ENCODE measurements at regions not wholly inside any gene's neighbourhood (a gene's known extent, or its start where the extent isn't known, plus 50 kb on each side); places are given as distances from the start of the nearest gene placed in this dataset.
"Not testable (repeated sequence)": the region's sequence is repeated elsewhere in the genome, so short reads cannot be mapped to it uniquely, and the experiment has no call there.

GRCh38 chr17:21772321-21772720 lies 80.0 kb downstream of the KCNJ18 start:
- Histone ChIP-seq H3K27ac (peak overlapping the region; percentile 60), H3K9me3 (no peaks in the 10 kb centered on the region), H3K4me3 (no peak overlapping the region)

GRCh38 chr17:21772991-21773713 lies 80.8 kb downstream of the KCNJ18 start:
- not testable (repeated sequence) for H4K20me1 ChIP-seq, H3K36me3 ChIP-seq, H3K9me3 ChIP-seq, H3K27me3 ChIP-seq, H3K4me3 ChIP-seq
- Histone ChIP-seq H3K4me1 (peaks cover 82% of the 10 kb centered on the region), H3K4me2 (peak overlapping the region; percentile 80), H3K27ac (peak overlapping the region; percentile 18; the same call in 1 of the 2 replicates), H3K9ac (peak overlapping the region; percentile 24; the same call in 1 of the 2 replicates)

More at GRCh38 chr17:21772321-21772720, 80.0 kb downstream of the KCNJ18 start:
- H3K4me1 ChIP-seq: peaks cover 85% of the 10 kb centered on the region
- no peaks in the 10 kb centered on the region for H3K27me3 ChIP-seq
- no peaks in the 10 kb centered on the region for H3K36me3 ChIP-seq
- H4K20me1 ChIP-seq: no peaks in the 10 kb centered on the region
- TF ChIP-seq Cebpa-rat (IDR thresholded peaks at IDR 0.05): no peak
- H3K4me2 ChIP-seq: peak overlapping the region; percentile 80
- H3K9ac ChIP-seq: peak overlapping the region; percentile 24; the same call in 1 of the 2 replicates

- 0 out of 2 replicates have a peak overlapping the region, but pooled peaks have one; percentile 19 for H3K9ac ChIP-seq
- peak overlapping the region; percentile 40; the same call in 1 of the 2 replicates for H3K27ac ChIP-seq
- H4K20me1 ChIP-seq: no peaks in the 10 kb centered on the region
- H3K4me2 ChIP-seq: peak overlapping the region; percentile 80
- H3K27me3 ChIP-seq: no peaks in the 10 kb centered on the region
- no peak overlapping the region for H3K4me3 ChIP-seq
- peaks cover 71% of the 10 kb centered on the region for H3K4me1 ChIP-seq
- TF ChIP-seq Cebpa-rat (IDR thresholded peaks at IDR 0.05): no peak
- no peaks in the 10 kb centered on the region for H3K36me3 ChIP-seq
- peaks cover 8% of the 10 kb centered on the region; the same call in 1 of the 2 replicates for H3K9me3 ChIP-seq
These were observed 81.9 kb downstream of the KCNJ18 start for GRCh38 chr17:21774263-21774662.

- H3K9ac ChIP-seq, H4K20me1 ChIP-seq, H3K9me3 ChIP-seq, H3K4me3 ChIP-seq, H3K27me3 ChIP-seq, H3K36me3 ChIP-seq: not testable (repeated sequence)
- H3K27ac ChIP-seq: peak overlapping the region; percentile 73; the same call in 1 of the 2 replicates
- H3K4me1 ChIP-seq: peaks cover 59% of the 10 kb centered on the region
- H3K4me2 ChIP-seq: peak overlapping the region; percentile 80
These were observed 83.2 kb downstream of the KCNJ18 start for GRCh38 chr17:21775566-21775965.

GRCh38 chr17:21776921-21777320 lies 84.6 kb downstream of the KCNJ18 start:
- not testable (repeated sequence) for H3K9me3 ChIP-seq, H3K36me3 ChIP-seq, H3K4me3 ChIP-seq, H3K27me3 ChIP-seq, H4K20me1 ChIP-seq
- Histone ChIP-seq H3K9ac (peak overlapping the region; percentile 41), H3K4me2 (peak overlapping the region; percentile 80), H3K27ac (peak overlapping the region; percentile 73), H3K4me1 (peaks cover 59% of the 10 kb centered on the region)

GRCh38 chr17:21778866-21779265 lies 86.5 kb downstream of the KCNJ18 start:
- H4K20me1 ChIP-seq, H3K36me3 ChIP-seq, H3K27ac ChIP-seq, H3K4me2 ChIP-seq, H3K27me3 ChIP-seq, H3K9ac ChIP-seq, H3K9me3 ChIP-seq, H3K4me3 ChIP-seq: not testable (repeated sequence)
- H3K4me1 ChIP-seq: peaks cover 39% of the 10 kb centered on the region

- not testable (repeated sequence) for H3K4me2 ChIP-seq, H4K20me1 ChIP-seq, H3K9me3 ChIP-seq, H3K27ac ChIP-seq, H3K4me3 ChIP-seq, H3K9ac ChIP-seq, H3K27me3 ChIP-seq, H3K36me3 ChIP-seq
- peaks cover 24% of the 10 kb centered on the region for H3K4me1 ChIP-seq
These were observed 88.1 kb downstream of the KCNJ18 start for GRCh38 chr17:21780293-21780888.

GRCh38 chr17:21780919-21781665 lies 88.8 kb downstream of the KCNJ18 start:
- H3K9me3 ChIP-seq, H3K27me3 ChIP-seq, H3K9ac ChIP-seq, H3K27ac ChIP-seq, H4K20me1 ChIP-seq, H3K4me2 ChIP-seq, H3K36me3 ChIP-seq, H3K4me3 ChIP-seq: not testable (repeated sequence)
- peaks cover 17% of the 10 kb centered on the region for H3K4me1 ChIP-seq

- peaks cover 12% of the 10 kb centered on the region for H3K4me1 ChIP-seq
- H4K20me1 ChIP-seq, H3K36me3 ChIP-seq, H3K27me3 ChIP-seq, H3K4me3 ChIP-seq, H3K4me2 ChIP-seq, H3K9ac ChIP-seq, H3K27ac ChIP-seq, H3K9me3 ChIP-seq: not testable (repeated sequence)
These were observed 89.3 kb downstream of the KCNJ18 start for GRCh38 chr17:21781666-21782024.

GRCh38 chr17:21782107-21782506 lies 89.8 kb downstream of the KCNJ18 start:
- not testable (repeated sequence) for H3K9ac ChIP-seq, H3K4me3 ChIP-seq, H3K4me2 ChIP-seq, H3K4me1 ChIP-seq, H3K27me3 ChIP-seq, H3K27ac ChIP-seq, H3K36me3 ChIP-seq, H4K20me1 ChIP-seq, H3K9me3 ChIP-seq

GRCh38 chr17:21782604-21783003 lies 90.3 kb downstream of the KCNJ18 start:
- not testable (repeated sequence) for H3K9me3 ChIP-seq, H3K36me3 ChIP-seq, H3K9ac ChIP-seq, H3K27me3 ChIP-seq, H4K20me1 ChIP-seq, H3K4me2 ChIP-seq, H3K4me3 ChIP-seq, H3K4me1 ChIP-seq, H3K27ac ChIP-seq

- H3K4me2 ChIP-seq, H3K27me3 ChIP-seq, H3K27ac ChIP-seq, H3K9ac ChIP-seq, H4K20me1 ChIP-seq, H3K9me3 ChIP-seq, H3K36me3 ChIP-seq, H3K4me1 ChIP-seq, H3K4me3 ChIP-seq: not testable (repeated sequence)
These were observed 90.7 kb downstream of the KCNJ18 start for GRCh38 chr17:21783017-21783416.

GRCh38 chr17:21814272-21814671 lies 121.9 kb downstream of the KCNJ18 start:
- H3K27ac ChIP-seq, H3K4me2 ChIP-seq, H3K4me3 ChIP-seq, H3K9ac ChIP-seq, H3K27me3 ChIP-seq, H3K36me3 ChIP-seq, H4K20me1 ChIP-seq, H3K9me3 ChIP-seq, H3K4me1 ChIP-seq: not testable (repeated sequence)
